ENCODE measurements at regions not wholly inside any gene's neighbourhood (a gene's known extent, or its start where the extent isn't known, plus 50 kb on each side); places are given as distances from the start of the nearest gene placed in this dataset.

DNA sequence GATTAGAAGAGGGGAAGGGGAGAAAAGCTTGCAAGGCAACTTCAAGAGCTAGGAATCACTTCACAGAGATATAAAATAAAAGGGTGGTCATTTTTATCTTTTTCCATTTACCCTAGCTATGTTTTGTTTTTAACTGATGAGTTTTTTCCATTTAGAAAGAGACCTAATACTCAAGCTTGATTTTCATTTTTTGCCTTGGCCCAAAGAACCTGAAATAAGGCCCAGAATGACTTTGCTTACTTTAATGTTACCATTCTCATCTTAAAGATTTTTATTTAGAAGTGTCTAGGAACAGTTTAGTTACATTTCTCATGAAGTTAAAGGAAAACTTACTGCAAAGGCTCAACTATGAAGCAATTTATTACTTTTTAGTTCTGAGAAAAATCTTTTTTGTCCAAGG, 276.3 kb upstream of the ZSWIM2 start:
- Histone ChIP-seq H2BK15ac (ENCODE audit: low read depth, low read length) (no peak overlapping the region), H3K4me1 (ENCODE audit: insufficient read depth, low read length) (no peaks in the 10 kb centered on the region), H3K27ac (ENCODE audit: insufficient read length, low read depth, low read length) (no peak overlapping the region), H2BK120ac (ENCODE audit: low read depth, low read length, poor library complexity, severe bottlenecking) (no peak overlapping the region), H4K5ac (ENCODE audit: insufficient read length, low read depth, low read length) (no peak overlapping the region), H4K8ac (replicated peaks; ENCODE audit: insufficient read length, low read depth, low read length) (no peak overlapping the region), H3K23ac (ENCODE audit: insufficient read length, low read depth, low read length) (no peak overlapping the region), H3K27me3 (ENCODE audit: insufficient read depth, low read length) (no peaks in the 10 kb centered on the region; the same call in 1 of the 2 replicates), H3K14ac (ENCODE audit: insufficient read depth, low read length) (no peak overlapping the region), H3T11ph (ENCODE audit: low read length) (no peak overlapping the region), H3K23me2 (ENCODE audit: insufficient read length, low read depth, low read length, poor library complexity, severe bottlenecking) (no peaks in the 10 kb centered on the region), H3K4ac (ENCODE audit: low read depth, low read length) (no peak overlapping the region), H3K9ac (ENCODE audit: extremely low read depth, insufficient read length, low read length) (no peak overlapping the region), H3K4me2 (ENCODE audit: insufficient read depth, insufficient read length, low read length) (no peak overlapping the region), H3K56ac (ENCODE audit: insufficient read length, low read depth, low read length) (no peak overlapping the region), H2AFZ (ENCODE audit: low read length) (no peak overlapping the region), H2BK12ac (ENCODE audit: insufficient read length, low read depth, low read length) (no peak overlapping the region), H3K18ac (ENCODE audit: insufficient read length, low read depth, low read length) (no peak overlapping the region), H2BK5ac (ENCODE audit: insufficient read length, low read length) (no peak overlapping the region), H3K79me1 (ENCODE audit: insufficient read depth, low read depth, low read length, poor library complexity, severe bottlenecking) (no peaks in the 10 kb centered on the region), H2AK5ac (ENCODE audit: insufficient read length, low read length) (no peak overlapping the region), H3K79me2 (ENCODE audit: insufficient read depth, low read length) (no peaks in the 10 kb centered on the region; the same call in 1 of the 2 replicates), H3K9me3 (ENCODE audit: control insufficient read depth, low read depth, low read length) (no peaks in the 10 kb centered on the region), H2BK20ac (ENCODE audit: low read depth, low read length, poor library complexity, severe bottlenecking) (no peak overlapping the region), H4K20me1 (ENCODE audit: control insufficient read depth, insufficient read depth, insufficient read length) (no peaks in the 10 kb centered on the region), H4K91ac (ENCODE audit: insufficient read length, low read depth, low read length) (no peak overlapping the region)
- Mint-ChIP-seq H3K4me3 (no peak overlapping the region), H3K27ac (peak overlapping the region in 1 of 3 experiments; percentile 16; a peak in 1 of 7 replicates), H3K9me3 (no peaks in the 10 kb centered on the region; a peak in 1 of 5 replicates), H3K4me1 (peaks cover 2% of the 10 kb centered on the region in 2 experiments; a peak in 3 of 4 replicates), H3K36me3 (ENCODE audit: insufficient read depth in 1 of 3, low read depth in 3 of 3) (no peaks in the 10 kb centered on the region), H3K27me3 (ENCODE audit: low read depth) (no peaks in the 10 kb centered on the region)
- TF ChIP-seq, protein P1, sequence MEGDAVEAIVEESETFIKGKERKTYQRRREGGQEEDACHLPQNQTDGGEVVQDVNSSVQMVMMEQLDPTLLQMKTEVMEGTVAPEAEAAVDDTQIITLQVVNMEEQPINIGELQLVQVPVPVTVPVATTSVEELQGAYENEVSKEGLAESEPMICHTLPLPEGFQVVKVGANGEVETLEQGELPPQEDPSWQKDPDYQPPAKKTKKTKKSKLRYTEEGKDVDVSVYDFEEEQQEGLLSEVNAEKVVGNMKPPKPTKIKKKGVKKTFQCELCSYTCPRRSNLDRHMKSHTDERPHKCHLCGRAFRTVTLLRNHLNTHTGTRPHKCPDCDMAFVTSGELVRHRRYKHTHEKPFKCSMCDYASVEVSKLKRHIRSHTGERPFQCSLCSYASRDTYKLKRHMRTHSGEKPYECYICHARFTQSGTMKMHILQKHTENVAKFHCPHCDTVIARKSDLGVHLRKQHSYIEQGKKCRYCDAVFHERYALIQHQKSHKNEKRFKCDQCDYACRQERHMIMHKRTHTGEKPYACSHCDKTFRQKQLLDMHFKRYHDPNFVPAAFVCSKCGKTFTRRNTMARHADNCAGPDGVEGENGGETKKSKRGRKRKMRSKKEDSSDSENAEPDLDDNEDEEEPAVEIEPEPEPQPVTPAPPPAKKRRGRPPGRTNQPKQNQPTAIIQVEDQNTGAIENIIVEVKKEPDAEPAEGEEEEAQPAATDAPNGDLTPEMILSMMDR (conservative IDR thresholded peaks at IDR 0.05): no peak
- no peak for DNase-seq
